GM21786 (cell line): ENCODE measurements at regions not wholly inside any gene's neighbourhood (a gene's known extent, or its start where the extent isn't known, plus 50 kb on each side); places are given as distances from the start of the nearest gene placed in this dataset.
A peak's percentile ranks its signal among the peaks of the same experiment; 100 is the strongest.

Experiments
- ATAC-seq: cut with Tn5 transposase; IDR thresholded peaks from one replicate; pipeline ENCODE4 v1.9.1; 2021; ENCODE audit not compliant: unreplicated experiment

DNA sequence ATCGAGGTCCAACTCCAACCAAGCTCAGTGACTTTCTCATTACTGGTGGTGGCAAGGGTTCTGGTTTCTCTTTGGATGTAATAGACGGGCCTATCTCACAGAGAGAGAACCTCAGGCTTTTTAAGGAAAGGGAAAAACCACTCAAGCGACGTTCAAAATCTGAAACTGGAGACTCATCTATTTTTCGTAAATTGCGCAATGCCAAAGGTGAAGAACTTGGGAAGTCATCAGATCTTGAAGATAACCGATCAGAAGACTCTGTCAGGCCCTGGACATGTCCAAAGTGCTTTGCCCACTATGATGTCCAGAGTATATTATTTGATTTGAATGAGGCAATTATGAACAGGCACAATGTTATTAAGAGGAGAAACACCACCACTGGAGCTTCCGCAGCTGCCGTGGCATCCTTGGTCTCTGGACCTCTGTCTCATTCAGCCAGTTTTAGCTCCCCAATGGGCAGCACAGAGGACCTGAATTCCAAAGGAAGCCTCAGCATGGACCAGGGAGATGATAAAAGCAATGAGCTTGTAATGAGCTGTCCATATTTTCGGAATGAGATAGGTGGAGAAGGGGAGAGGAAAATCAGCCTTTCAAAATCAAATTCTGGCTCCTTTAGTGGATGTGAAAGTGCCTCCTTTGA is 343.5 kb upstream of the RGS6 start:
- no peak for ATAC-seq

GRCh38 chr14:71589609-71590008 is 342.6 kb upstream of the RGS6 start:
- no peak for ATAC-seq

- ATAC-seq = no peak
Observed at GRCh38 chr14:71590131-71590530, 342.1 kb upstream of the RGS6 start.

GRCh38 chr14:71591231-71591630 is 341.0 kb upstream of the RGS6 start:
- no peak for ATAC-seq

GRCh38 chr14:71591929-71592328 is 340.3 kb upstream of the RGS6 start:
- no peak for ATAC-seq

DNA sequence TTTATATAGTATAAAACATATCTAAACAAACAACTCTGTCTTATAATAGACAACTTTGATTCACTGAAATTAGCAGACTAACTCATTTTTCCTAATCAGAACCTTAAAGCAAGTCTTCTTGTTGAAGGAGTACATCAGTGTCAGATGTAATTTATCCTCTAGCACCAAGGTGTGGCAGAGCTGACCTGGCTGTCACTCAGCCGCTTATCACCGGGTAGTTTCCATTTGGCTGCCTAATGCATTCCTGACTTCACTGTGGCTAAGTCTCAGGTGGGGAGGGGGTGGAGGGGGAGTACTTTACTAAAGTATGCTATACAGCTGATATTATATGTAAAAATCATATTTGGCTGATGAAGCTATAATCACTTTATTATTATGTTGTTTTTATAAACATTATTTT is 339.9 kb upstream of the RGS6 start:
- ATAC-seq = no peak

DNA sequence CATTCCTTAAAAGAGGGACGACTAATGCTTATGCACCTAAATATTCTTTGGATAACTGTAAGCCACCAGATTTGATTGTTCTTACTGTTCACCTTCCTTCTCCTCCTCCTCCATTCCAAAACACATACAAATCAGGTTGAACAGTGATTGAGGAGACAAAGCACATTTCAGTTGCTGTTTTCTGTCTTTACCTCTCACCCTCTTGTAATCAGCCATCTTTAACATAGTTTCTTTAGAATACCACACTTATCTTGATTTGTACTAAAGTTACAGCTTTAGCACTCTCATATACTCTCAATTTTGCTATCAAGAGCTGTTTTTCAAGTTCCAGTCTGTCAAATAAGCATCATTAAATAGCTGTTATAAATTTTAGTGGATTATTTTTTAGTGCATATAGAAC is 338.3 kb upstream of the RGS6 start:
- no peak for ATAC-seq

DNA sequence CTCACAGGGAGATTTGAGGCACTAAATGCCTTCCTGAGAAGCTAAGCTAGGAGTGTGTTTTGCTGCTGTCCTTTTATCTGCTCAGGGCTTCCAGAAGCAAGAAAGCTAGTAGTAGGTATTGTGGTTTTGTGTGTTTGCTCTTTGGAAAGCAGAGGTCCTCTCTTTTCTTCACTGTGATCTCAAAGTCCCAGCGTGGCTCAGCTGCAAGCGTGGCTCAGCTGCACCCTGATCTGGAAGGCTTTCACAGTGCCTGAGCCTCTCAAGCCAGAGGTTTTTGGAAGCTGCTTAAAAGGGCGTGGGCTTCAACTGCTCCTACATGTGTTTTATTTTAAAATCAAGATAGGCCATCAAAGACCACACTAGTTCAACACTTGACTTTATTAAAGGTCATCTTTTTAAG is 337.4 kb upstream of the RGS6 start:
- no peak for ATAC-seq

DNA sequence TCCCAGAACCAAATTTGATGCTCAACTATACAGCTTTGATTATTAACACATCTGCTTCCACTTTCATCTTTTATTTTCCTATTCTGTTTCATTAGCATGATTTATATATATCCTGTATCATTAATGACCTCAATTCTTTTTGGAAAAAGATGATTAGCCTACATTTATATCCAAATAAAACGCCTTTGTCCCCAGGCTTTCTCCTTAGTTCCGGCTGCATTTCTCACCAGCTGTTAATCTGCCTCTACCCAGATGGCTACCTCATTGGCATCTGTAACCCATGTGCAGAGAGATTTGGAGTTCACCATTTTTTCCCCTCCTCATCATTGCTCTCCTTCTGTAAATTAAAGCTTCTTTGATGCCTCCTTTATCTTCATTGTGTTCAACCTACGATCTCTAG is 336.8 kb upstream of the RGS6 start:
- ATAC-seq = no peak

DNA sequence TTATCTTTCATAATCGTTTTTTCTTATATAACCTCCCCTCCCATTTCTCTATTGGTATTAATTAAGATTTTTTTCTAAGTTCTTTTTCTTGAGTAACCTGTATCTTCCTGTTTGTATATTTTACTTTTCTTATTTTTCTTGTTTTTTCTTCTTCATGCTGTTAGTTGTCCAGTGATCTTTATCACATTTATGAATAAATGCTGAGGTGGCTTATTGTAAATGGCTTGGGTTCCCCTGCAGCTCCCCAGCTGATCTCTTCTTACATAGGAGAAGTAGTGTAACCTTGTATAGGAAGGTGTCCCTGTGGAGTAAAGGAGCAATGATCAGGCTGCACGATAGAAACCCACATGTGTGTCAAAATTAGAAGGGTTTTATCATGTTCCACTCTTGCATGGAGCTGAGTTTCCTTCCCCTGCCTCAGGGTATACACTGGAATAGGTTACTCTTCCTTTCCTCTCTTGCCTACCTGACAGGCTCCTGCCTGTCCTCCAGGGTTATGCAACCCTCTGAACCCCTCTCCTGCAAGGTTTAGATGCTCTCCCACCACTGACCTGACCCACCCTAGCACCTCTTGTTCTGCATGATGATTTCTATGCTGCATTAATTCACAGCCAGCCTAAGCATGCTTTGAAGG is 334.8 kb upstream of the RGS6 start:
- peak; percentile 12 for ATAC-seq

GRCh38 chr14:71597955-71598660 is 334.1 kb upstream of the RGS6 start:
- peak; percentile 80 for ATAC-seq

GRCh38 chr14:71600309-71600708 is 331.9 kb upstream of the RGS6 start:
- ATAC-seq = no peak

DNA sequence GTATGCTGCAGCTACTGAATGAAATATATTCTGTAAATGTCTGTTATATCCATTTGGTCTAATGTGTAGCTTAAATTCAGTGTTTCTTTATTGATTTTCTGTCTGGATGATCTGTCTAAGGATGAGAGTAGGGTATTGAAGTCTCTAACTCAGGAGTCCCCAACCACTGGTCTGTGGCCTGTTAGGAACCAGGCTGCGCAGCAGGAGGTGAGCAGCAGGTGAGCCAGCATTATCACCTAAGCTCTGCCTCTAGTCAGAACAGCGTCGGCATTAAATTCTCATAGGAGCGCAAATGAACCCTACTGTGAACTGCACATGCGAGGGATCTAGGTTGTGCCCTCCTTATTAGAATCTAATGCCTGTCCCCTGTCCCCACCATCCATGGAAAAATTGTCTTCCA is 329.7 kb upstream of the RGS6 start:
- ATAC-seq = no peak

- ATAC-seq = no peak
Observed at GRCh38 chr14:71604231-71604630, 328.0 kb upstream of the RGS6 start.

DNA sequence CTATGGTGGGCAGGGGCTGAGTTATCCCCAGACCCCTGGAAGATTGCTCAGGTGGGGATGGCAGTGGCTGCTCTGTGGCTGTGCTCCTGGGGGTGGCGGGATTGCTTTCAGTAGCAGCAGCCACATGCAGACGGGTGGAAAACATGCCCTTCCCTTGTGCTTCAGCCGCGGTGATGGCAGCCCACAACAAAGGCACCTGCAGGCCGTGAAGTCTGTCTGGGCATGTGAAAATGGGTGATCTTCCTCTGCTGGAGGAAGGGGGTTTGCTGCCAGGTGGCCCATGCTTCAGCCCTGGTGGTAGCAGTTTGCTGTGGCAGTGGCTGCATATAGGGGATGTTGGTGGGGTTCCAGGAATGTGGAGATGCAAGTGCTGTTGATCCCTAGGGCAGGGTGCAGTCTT is 326.2 kb upstream of the RGS6 start:
- no peak for ATAC-seq

DNA sequence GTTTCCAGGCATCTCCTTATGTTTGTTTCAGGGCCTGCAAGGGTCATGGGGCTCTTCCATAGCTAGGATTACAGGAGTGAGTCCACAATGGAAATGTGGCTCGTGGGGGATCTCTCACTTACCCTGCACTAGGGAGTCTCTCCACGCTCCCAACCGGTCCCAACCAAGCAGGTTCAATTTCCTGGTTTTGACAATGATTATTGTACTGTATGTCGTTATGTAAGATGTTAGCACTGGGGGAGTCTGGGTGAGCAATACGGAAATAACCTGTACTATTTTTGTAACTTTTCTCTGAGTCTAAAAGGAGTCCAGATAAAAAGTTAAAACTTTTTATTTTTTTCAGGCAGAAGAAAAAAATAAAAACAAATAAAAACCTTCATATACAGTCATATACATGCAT is 325.7 kb upstream of the RGS6 start:
- no peak for ATAC-seq

DNA sequence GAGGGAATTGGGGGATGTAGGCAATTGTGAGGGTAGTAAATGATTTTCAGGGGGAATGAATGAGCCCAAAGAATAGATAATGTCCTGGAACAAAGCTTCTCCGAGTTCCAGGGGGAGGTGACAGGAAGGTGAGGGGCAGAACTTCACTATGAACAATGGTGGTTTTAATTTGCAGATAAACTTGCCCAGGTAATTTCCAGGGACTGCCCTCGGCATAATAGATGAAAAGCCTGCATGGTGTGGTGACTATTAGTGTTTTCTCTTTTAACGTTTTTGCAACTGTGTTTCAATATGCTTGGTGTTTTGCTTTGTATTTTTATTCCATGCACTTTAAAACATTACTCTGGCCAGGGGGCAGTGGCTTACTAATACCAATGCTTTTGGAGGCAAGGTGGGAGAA is 325.2 kb upstream of the RGS6 start:
- ATAC-seq = no peak

- no peak for ATAC-seq
Observed at GRCh38 chr14:71610149-71610548, 322.1 kb upstream of the RGS6 start.

- ATAC-seq = no peak
Observed at GRCh38 chr14:71610797-71611196, 321.4 kb upstream of the RGS6 start.

DNA sequence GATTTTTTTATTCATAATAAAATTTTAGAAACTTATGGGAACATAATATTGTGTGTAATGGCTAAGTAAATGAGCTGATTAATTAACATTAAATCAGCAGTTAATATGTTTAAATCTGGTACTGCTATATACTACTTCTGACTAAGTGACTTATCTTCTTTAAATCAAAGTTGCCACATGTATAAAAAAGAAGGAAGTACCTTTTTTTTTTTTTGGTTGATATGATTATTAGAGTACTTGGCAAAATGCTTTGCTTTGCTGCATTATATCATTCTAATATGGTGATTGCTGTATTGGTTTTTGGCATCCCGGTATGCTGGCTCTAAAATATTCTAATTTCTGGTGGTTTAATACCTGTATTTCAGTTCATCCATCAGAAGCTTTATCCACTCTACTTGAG is 319.1 kb upstream of the RGS6 start:
- no peak for ATAC-seq

- ATAC-seq = no peak
Observed at GRCh38 chr14:71616013-71616412, 316.2 kb upstream of the RGS6 start.

DNA sequence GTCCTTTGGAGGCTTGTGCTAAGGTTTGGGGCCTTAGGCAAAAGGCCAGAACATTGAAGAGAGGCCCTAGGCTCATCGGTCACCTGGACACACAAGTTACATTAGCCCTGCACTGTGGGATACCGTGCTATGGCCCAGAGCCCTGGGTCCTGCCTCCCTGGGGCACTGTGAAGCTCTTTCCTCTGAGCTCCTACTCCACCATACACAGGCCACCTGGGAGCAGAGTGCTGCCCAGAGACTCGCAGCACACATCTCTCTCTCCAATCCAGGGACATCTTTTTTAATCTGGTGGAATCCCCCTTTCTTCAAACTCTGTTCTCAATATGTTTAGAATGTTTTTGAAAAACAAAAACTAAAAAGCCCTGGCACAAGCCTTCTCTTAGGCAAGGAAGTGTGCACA is 314.2 kb upstream of the RGS6 start:
- ATAC-seq = no peak

DNA sequence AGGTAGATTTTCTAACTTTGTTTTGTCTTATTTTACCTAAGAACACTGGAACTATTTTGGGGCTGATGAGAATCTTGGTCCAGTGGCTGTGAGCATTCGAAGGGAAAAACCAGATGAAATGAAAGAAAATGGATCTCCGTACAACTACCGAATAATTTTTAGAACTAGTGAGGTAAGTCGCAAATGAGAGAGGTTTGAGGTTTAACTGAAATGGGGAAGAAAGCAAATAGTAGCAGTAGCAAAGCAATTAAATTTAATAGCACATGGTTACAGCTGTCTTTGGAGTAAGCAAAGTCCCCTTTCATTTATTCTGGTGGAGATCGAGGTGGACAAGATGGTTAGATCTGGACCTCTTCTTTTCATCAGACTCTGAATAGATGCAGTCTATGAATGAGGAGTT is 313.5 kb upstream of the RGS6 start:
- no peak for ATAC-seq
